GM23338 (cell line): ENCODE measurements at regions not wholly inside any gene's neighbourhood (a gene's known extent, or its start where the extent isn't known, plus 50 kb on each side); places are given as distances from the start of the nearest gene placed in this dataset.

Experiments used
- CREB1 ChIP-seq: fragments of 250-450 bp; sonication (Bioruptor Pico); IDR thresholded peaks from 2 replicates; pipeline ENCODE4 v1.5.0; 2020; ENCODE audit warnings: low read depth, mild to moderate bottlenecking, moderate library complexity
- EZH2 ChIP-seq: fragments of 200-600 bp; sonication (generic); IDR thresholded peaks from one replicate; pipeline ENCODE4 v1.8.0; 2017; ENCODE audit warnings: antibody characterized with exemption, mild to moderate bottlenecking, low read depth; ENCODE audit not compliant: unreplicated experiment
- EZH2phosphoT487 ChIP-seq: fragments of 200-600 bp; sonication (generic); IDR thresholded peaks from one replicate; pipeline ENCODE4 v1.8.1; 2018; ENCODE audit warnings: antibody characterized with exemption; ENCODE audit not compliant: unreplicated experiment
- JUNB ChIP-seq: IDR thresholded peaks from one replicate; pipeline ENCODE4 v1.6.1; 2016; ENCODE audit warnings: antibody characterized with exemption; ENCODE audit not compliant: unreplicated experiment
- POLR2AphosphoS5 ChIP-seq: IDR thresholded peaks from 2 replicates; pipeline ENCODE4 v1.6.1; 2016; ENCODE audit warnings: antibody characterized with exemption, low read depth
- REST ChIP-seq: IDR thresholded peaks from one replicate; pipeline ENCODE4 v1.6.1; 2018; ENCODE audit warnings: antibody characterized with exemption; ENCODE audit not compliant: unreplicated experiment
- ZNF331 ChIP-seq: fragments of 250-450 bp; sonication (Bioruptor Pico); IDR thresholded peaks from 2 replicates; pipeline ENCODE4 v1.5.0; 2020; ENCODE audit warnings: low read depth, mild to moderate bottlenecking, moderate library complexity
- TF ChIP-seq, protein P1 (sequence below), 2 experiments: fragments of 200-600 bp in 1 of 2; sonication (generic) in 1 of 2; conservative IDR thresholded peaks; 2 replicates each; pipeline versions ENCODE4 v1.5.1 to v1.6.1; 2016 to 2017; ENCODE audit warnings: antibody characterized with exemption in 2 of 2, low read depth in 2 of 2, mild to moderate bottlenecking in 2 of 2, moderate library complexity in 1 of 2
- TF ChIP-seq, protein P2 (sequence below): IDR thresholded peaks from 2 replicates; pipeline ENCODE4 v1.6.1; 2016; ENCODE audit warnings: antibody characterized with exemption

GRCh38 chr3:197408177-197408957, 110.0 kb upstream of the DLG1 start:
- TF ChIP-seq, protein P1, sequence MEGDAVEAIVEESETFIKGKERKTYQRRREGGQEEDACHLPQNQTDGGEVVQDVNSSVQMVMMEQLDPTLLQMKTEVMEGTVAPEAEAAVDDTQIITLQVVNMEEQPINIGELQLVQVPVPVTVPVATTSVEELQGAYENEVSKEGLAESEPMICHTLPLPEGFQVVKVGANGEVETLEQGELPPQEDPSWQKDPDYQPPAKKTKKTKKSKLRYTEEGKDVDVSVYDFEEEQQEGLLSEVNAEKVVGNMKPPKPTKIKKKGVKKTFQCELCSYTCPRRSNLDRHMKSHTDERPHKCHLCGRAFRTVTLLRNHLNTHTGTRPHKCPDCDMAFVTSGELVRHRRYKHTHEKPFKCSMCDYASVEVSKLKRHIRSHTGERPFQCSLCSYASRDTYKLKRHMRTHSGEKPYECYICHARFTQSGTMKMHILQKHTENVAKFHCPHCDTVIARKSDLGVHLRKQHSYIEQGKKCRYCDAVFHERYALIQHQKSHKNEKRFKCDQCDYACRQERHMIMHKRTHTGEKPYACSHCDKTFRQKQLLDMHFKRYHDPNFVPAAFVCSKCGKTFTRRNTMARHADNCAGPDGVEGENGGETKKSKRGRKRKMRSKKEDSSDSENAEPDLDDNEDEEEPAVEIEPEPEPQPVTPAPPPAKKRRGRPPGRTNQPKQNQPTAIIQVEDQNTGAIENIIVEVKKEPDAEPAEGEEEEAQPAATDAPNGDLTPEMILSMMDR (conservative IDR thresholded peaks at IDR 0.05; ENCODE audit: low read depth in 2 of 2): no peak
- TF ChIP-seq POLR2AphosphoS5: no peak
- no peak for TF ChIP-seq CREB1
- TF ChIP-seq ZNF331 (CRISPR knock-in tag): no peak
- no peak for TF ChIP-seq EZH2
- TF ChIP-seq JUNB: no peak
- no peak for TF ChIP-seq REST
- no peak for TF ChIP-seq EZH2phosphoT487
- TF ChIP-seq, protein P2, sequence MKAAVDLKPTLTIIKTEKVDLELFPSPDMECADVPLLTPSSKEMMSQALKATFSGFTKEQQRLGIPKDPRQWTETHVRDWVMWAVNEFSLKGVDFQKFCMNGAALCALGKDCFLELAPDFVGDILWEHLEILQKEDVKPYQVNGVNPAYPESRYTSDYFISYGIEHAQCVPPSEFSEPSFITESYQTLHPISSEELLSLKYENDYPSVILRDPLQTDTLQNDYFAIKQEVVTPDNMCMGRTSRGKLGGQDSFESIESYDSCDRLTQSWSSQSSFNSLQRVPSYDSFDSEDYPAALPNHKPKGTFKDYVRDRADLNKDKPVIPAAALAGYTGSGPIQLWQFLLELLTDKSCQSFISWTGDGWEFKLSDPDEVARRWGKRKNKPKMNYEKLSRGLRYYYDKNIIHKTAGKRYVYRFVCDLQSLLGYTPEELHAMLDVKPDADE: no peak
